ENCODE measurements at regions not wholly inside any gene's neighbourhood (a gene's known extent, or its start where the extent isn't known, plus 50 kb on each side); places are given as distances from the start of the nearest gene placed in this dataset.

DNA sequence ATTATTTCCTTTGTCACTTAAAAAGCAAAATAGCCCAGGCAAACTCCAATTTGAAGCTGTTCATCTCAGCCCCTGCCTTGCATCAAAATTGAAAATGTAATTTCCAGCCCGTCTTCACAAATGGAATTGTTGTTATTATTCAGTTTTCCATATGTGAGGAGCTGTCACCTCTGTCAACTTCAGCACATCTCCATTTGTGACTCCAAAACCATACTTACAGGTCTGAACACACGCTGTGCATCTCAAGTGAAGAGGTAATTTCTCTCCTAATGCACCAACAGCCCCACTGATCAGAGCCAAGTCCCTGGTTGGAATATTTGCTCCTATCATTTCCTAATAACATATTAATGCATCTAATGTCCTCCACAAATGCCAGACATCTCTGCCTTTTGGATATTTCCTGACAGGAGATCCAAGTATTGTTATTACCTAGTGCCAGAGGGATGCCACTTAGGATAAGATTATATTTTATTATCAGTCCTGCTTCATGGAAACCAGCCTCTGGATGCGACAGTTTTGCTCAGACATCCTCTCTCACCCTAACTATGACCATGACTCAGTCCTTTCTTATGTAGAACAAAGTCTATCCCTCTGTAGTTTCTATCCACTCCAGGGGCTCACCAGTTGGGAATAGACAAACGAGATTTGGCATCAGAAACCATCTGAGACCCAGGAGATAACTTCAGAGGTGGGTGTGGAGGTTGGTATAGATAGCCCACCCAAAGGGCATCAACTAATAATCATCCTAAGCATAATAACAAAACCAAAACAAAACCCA, 379.8 kb downstream of the VPS13C start:
- DNase-seq = no peak

DNA sequence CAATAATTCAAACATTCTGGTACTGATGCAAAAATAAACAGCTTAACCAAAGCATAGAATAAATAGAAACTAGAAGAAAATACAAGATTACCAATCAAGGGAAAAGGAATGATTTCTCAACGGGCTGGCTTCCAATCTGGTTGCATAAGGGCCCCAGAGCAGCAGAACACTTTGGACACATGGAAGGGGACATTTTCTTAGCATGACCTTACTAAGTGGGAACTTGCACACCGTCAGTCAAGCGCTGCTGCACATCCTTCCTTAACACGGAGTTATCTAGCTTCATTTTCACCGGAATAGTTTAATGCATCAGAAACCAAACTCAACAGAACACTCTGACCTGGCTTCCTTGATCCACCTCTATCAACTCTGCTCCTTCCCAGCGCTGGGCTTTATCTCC, 388.5 kb downstream of the VPS13C start:
- DNase-seq = no peak

DNA sequence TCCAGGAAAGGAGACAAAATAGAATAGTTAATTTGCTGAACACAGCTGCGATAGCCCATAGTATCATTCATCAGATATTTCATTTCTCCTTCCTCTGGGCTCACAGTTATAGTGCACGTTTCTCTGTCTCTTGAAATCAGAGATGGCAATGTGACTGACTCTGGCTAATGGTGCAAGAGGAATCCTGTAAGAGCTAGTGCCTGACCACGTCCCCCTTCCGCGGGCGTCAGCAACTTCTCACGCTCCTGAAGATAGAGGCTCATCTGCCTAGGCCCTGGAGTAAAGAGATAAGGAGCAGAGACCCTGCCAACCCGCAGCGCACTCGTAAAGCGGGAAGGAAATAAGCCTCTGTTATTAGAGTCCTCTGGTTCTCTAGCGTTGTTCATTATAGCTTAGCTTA, 391.8 kb downstream of the VPS13C start:
- no peak for DNase-seq

DNA sequence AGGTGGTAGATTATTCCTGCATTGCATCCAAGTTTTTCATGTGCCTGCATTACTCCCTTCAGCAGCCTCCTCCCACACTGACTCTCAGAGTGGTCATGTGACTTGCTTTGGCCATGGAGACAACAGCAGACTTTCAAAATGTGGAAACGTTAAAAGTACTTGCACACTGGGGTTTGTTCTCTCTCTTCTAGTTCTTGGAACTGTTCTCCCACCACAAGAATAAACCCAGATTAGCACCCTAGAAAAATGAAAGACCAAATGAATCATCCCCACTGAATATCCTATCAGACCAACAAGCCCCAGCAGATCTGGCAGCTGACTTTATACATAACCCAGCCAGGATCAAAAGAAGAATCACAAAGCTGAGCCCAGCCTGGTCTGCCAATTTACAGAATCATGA, 398.5 kb downstream of the VPS13C start:
- no peak for DNase-seq

DNA sequence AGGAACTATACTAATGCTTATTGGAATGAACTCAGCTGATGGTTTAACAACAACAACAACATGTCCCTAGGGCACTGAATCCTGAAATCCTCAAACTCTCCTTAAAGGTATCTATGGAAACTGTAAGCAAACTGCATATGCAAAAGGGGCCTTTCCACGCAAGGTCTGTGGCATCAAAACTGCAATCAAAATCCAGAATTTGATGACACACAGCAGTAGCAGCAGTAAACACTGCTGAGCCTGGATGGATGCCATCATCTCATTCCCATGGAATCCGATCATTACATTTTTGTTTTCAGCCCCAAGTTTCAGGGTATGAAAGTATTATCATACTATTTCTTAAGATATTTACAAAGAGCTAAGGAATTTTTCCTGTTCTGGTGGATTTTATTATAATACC, 399.7 kb downstream of the VPS13C start:
- no peak for DNase-seq

DNA sequence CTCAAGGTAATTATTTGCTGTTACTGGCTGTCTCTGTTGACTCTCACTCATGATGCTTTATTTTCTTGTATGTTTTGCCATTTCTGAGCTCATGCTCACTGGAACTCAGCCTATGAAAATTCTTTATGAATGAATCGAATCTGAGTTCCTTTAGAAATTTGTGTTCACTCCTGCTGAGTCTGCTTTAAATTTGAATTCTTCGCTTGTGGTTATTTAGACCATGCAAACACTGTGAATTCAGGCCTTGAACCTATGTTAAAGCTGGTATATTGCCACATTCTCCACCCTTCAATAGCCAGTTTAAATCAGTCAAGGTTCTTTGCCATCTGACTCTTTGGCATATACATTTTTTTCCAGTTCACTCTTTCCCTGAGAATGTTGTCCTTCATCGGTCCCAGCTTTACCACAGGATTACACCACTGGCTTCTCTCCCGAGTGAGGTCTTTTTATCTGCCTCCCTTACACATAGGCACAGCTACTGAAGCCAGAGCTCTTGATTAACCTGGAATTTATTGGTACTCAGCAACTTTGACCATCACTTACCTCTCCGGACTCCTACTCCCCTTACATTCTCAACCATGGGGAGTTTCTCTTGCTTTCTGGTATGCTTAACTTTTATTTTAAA, 400.6 kb downstream of the VPS13C start:
- no peak for DNase-seq

DNA sequence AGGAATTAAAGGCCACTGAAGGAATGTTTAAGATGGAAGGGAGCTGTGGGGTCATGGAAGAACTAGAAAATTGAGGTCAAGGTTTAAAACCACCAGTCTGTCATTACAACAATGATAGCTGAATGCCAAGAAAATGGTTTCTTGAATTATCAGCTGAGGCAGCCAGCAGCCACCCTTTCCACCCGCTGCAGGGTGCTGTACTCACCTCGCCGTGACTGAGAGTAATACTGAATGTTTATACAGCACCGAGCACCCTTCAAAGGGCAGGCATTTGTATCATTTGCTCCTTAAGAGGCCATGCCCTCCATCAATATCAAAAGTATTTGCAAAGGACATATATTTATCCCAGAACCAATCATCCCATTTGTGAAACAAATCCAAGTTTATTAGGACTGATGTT, 402.8 kb downstream of the VPS13C start:
- no peak for DNase-seq

DNA sequence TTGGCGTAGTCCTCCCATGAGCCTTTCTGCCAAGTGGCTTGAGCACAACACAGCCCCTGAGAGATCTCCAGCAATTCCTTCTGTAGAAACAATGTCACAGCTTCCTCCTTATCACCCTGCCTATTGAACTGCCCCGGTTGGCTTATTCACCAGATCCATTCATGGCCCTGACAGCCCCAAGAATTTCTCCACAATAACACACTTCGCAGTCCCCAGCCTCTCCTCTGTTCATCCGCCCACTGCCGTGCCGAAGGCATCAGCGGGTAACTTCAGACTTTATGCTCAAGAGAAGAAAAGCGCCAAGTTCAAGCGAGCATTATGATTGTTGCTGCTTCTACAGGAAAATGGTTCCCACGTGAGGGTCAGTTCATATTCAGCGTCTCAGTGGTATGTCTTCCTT, 403.9 kb downstream of the VPS13C start:
- DNase-seq = no peak

DNA sequence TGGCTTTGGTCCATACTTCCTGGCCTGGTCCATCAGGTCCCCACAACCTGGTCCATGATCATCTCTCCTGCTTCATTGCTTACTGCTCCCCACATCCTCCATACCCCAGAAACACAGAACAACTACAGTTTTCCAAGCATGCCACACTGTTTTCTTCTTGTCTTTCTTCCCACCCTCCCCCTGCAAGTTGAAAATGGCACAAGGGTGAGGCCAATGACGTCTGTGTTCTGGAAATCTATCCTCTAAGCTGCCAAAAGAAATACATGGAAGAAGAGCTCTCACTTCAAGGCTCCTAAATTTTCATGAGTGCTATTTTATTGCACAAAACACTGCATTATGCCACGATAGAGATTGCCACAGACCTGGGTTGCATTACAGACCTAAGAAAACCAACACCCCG, 404.4 kb downstream of the VPS13C start:
- DNase-seq = no peak

DNA sequence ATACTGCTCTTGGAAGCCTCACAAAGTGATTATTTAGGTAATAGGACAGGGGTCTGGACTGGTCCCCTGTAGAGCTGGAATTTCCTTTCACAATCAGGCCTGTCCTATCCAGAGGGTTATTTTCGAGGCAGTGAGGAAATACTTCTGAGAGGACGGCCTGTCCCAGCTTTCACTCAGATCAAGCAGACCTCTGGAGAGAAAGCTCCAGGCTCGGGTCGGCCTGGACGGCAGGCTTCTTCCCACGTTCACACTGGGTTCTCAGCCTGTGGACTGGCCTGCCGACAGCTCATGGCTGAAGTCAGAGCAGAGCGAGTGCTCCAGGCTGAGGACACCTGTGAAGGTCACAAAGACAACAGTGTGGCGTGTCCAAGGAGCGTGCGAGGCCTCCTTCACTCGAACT, 405.3 kb downstream of the VPS13C start:
- DNase-seq = no peak

DNA sequence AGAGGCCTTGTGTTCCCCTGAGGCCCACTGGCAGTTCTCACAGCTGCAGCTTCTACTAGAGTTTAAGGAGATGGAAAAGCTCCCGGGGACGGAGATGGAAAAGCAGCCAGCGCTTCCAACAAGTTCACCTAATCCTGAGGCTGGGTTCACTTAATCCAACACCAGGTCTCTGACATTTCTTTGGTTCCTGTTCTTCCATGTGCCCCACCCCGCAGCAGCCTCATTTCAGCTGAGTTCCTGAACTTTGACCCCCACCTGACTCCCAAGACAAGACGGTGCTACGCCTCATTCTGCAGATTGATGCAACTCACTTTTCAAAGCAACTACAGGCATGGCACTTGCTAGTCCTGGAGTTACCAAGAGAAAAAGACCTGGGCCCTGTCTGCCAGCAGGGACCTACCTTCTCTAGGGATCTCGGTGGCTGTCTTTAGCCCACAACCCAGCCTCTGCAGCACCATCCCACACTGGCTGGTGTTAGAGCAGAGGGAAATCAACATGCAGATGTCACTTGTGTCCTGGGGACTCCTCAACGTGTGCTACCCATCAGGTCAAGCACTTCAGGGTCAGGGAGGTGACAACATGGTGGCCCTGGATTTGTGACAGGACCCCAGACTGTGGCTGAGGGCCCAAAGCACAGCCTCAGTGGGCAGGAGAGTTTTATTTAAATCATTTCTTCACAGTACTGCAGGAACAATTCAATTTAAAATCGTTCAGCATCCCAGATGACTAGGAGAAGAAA, 406.1 kb downstream of the VPS13C start:
- DNase-seq = no peak

DNA sequence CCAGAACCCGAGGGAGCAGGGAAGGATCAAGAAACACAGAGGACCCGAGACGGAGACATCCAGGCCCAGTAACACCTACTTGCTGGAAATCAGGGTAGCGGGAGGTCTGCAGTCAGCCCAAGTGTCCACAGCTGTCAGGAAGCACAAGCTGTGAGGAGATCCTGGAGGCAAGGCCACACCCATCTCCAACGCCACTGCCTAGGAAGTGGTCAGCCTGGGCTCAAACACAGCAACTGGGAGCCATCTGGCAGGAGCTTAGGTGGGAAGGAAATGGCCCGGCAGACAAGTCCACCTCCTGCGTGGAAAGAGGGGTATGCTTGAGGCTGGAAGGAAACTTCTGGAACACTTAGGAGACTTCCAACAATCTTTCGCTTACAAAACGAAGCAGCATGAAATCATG, 407.1 kb downstream of the VPS13C start:
- DNase-seq = no peak

DNA sequence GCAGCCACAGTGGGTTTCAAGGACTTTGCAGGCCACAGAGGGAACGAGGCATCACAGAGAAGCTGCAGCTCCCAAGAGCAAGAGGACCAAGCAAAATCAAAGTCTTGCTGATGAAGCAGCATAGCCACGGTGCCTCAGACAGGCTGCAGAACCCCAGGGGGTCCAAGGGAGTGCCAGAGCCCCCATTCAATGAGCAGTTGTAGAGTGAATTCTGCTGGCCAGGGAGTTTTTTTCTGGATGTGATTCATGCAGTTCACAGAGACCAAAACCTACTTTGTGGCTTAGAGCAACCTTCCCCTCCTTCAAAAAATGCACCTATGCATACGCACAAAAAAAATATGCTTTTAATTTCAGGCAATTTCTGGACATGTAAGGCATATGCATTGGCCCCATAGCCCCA, 409.0 kb downstream of the VPS13C start:
- no peak for DNase-seq

DNA sequence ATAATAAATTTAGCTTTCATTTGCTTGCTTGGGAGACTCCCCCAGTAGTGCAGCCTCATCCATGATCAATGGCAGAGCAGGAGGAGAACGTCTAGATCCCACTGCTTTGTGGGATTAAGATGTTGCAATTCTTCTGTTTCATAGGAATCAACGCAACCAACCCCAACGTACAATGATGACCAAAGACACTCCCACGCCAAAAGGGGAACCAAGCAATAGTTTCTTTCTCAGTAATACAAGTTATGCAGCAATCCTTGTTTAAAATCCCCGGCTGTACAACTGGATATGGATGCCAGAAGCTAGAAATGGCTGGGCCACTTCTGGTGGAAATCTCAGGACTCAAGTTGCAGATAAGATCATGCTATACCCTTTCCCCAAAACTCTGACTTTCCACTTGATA, 411.2 kb downstream of the VPS13C start:
- no peak for DNase-seq

DNA sequence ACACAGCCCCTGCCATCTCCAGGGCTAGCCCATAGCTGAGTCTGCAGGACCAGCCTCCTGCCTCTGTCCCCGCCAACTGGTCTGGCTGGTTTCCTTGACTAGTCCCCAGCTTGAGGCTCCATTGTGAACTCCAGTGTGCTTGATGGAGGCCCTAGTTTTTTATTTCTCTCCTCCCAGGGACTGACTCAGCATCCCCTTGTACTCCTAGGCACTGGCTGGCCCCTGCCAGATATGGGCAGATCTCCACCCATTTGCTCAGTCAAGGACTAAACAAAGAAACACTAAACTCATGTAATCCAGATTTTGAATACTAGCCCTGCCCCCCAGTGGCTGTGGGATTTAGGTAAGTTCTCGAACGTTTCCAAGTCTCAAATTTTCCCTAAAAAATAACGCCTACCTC, 415.4 kb upstream of the RORA start:
- DNase-seq = peak in 1 of 2 experiments; percentile 20

DNA sequence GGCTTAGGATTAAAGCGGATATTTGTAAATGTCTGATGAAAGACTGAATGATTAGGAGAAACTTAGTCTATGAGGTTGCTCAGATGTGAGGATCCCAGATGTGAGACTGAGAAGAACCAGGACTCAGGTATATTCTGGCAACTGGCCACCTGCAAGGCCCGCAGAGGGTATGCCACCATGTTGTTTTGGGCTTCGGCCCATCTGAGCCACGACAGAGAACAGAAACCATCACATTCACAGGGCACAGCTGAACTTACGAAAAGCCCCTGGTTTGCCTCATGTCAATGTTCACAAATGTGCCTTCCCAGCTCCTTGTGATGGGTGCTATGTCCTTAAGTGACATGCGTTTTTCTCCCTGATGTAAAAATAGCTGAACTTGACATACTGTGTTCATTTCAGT, 412.5 kb upstream of the RORA start:
- DNase-seq = no peak

DNA sequence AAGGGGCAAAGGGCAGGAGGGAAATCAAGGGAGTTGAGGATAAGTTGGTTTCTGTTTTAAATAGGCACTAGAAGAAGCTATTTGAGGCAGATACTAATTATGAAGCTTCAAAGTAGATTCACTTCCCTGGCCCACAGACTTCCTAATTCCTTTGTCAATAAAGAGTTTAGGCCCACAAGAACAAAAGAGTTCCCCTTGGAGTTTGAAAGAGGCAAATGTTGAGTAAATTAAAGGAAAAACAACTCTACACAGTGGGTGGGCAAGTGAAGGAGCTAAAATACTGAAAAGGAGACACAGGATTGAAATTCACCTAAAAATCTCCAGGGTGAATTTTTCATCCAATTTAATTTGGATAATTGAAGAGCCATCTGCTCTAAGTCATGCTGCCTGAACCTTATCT, 411.7 kb upstream of the RORA start:
- DNase-seq = no peak

DNA sequence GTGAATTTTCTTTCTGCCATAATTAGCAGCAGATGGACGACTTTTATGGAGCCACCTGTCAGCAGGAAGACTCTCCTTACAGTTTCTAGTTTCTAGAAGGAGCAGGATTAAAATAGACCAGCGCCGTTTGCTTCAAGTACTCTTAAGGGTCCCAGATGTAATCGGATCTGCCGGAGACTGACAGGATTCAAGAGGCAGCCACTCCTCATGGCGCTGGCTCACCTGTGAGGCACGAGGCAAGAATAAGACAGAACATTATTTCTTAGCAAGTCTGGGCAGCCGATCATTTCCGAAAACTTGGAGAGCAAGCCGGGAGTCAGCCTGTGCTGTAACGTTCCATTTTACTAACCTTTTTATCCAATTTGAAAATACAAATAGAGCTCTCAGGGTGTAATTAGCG, 410.4 kb upstream of the RORA start:
- no peak for DNase-seq

DNA sequence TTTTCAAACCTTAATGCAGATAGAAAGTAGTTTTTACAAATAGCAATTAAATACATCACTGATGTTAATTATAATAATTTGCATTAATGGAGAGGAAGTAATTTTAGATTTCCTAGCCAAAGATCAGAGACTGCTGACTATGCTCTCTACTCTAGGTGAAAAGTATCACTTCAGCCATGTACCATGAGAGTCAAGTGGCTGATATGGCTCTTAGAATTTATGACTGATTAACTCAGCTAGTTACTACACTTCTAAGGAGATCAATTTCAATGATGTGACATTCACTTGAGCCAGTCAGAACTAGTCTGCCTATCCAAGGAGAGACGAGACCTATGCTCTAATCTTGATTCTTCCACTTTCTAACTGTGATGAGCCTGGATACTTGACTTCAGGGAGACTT, 405.7 kb upstream of the RORA start:
- no peak for DNase-seq

DNA sequence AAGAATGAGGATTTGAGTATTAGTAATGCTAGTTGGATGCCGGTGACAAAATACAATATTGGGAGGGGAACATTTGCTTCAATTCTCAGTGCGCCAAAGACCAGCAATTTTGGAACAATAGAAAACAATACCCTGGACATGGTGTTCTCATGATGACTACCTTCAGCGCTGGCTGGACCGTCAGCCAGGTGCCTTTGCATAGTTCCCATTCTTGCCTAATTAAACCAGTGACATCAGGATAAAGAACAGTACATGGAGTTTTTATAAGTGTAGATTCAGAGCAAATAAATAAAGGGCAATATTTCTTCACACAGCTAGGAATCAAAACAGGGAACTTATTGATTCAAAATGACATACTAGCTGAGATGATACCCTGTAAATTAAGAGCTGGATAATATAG, 404.8 kb upstream of the RORA start:
- DNase-seq = no peak

DNA sequence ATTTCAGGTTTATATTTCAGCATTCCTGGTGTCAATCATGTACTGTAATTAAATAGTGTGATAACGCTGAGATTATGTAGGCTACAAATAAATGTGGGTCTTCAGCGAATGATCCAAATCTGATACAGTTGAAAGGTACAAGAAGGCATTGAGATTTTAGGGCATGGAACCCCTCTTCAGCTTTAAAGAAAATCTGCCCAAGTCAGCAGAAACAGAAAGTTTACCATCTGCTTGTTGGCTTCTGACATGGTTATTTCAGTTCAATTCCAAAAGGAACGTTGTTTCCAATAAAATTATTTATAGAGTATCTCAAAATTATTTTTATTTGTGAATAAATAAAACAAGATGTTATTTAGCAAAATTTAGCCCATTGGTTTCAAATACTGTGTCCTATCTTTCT, 400.2 kb upstream of the RORA start:
- DNase-seq = no peak

DNA sequence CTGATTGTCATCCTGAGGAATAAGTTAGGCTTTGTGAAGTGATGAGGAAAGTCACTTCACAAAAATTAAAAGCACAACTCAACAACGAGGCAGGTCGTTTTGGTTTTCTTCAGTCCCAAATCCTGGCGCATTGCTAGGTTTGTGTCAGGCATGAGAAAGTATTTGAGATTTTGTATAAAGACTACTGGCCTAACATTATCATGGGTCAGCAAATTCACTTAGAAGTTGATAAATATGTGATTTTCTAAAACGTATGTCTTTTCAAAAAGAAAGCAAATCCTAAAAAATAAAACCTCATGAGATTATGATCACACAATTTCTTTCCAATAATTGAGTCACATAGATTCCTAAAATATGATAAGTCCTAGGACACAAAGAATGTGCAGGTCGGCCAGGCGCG, 395.8 kb upstream of the RORA start:
- DNase-seq = no peak

DNA sequence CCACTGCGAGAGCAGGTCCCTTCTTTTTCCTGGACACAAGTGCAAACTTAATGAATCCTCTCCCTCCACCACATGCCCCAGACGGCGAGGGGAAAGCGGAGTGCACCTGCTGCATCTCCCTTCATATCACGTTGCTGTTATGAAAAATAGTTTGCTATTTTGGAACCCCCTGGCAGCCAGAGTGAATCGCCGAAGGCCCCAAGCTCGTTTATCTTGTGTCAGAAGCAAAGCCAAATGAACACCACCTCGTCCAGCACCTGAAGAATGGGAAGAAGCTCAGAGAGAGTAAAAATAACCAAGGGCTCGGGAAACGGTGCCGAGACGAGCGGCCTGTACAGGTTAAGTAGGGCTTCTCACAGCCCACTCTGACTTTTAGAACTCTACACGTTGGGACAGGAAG, 394.6 kb upstream of the RORA start:
- peak in 1 of 2 experiments; percentile 10 for DNase-seq

DNA sequence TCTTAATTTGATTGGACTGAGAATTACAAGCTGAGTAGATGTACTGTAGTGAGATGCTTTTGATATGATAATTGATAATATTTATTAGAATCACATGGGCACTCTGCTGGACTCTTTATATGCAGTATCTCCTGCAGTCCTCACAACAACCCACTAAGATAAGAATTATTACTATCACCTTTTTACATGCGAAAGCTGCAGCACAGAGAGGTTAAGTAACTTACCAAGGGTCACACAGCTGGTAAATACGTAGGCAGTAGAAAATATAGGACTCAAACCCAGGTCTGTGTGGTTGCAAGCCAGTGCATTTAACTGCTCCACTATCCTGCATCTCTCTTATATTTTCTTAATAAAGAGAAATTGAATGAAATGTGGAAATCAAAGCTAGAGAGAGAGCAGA, 392.8 kb upstream of the RORA start:
- no peak for DNase-seq
